Mesothelial cell of epicardium (in vitro differentiated cells): ENCODE measurements at regions not wholly inside any gene's neighbourhood (a gene's known extent, or its start where the extent isn't known, plus 50 kb on each side); places are given as distances from the start of the nearest gene placed in this dataset.
A peak's percentile ranks its signal among the peaks of the same experiment; 100 is the strongest.

Source experiments
- DNase-seq, 2 experiments: peaks; one replicate each; pipeline ENCODE4 v3.0.0; 2021; ENCODE audit warnings: low spot score in 2 of 2; ENCODE audit not compliant: unreplicated experiment in 2 of 2
- H3K27ac Mint-ChIP-seq: 2 replicates; pipeline ENCODE4 v1.8.0; 2021; ENCODE audit warnings: mixed read lengths
- H3K27me3 Mint-ChIP-seq: 2 replicates; pipeline ENCODE4 v1.8.0; 2021; ENCODE audit warnings: low read depth, mixed read lengths
- H3K36me3 Mint-ChIP-seq: 2 replicates; pipeline ENCODE4 v1.8.0; 2021; ENCODE audit warnings: mixed read lengths
- H3K4me1 Mint-ChIP-seq: 2 replicates; pipeline ENCODE4 v1.8.0; 2021; ENCODE audit warnings: mixed read lengths
- H3K4me3 Mint-ChIP-seq: 2 replicates; pipeline ENCODE4 v1.8.0; 2021; ENCODE audit warnings: mild to moderate bottlenecking, moderate library complexity, mixed read lengths
- H3K9me3 Mint-ChIP-seq: 2 replicates; pipeline ENCODE4 v1.8.0; 2021; ENCODE audit warnings: mixed read lengths
- CTCF ChIP-seq: fragments of 200-600 bp; sonication (generic); IDR thresholded peaks from one replicate; pipeline ENCODE4 v1.5.0; 2021; ENCODE audit warnings: antibody characterized with exemption; ENCODE audit not compliant: unreplicated experiment

- H3K9me3 Mint-ChIP-seq: peaks cover 31% of the 10 kb centered on the region
- peaks cover under 1% of the 10 kb centered on the region for H3K4me1 Mint-ChIP-seq
- peaks cover 14% of the 10 kb centered on the region for H3K36me3 Mint-ChIP-seq
- no peak for DNase-seq
- H3K27ac Mint-ChIP-seq: no peak overlapping the region
- TF ChIP-seq CTCF: no peak
- no peaks in the 10 kb centered on the region for H3K27me3 Mint-ChIP-seq
- H3K4me3 Mint-ChIP-seq: no peak overlapping the region
Observed at GRCh38 chr6:86730216-86730615, 207.1 kb upstream of the HTR1E start.

- Mint-ChIP-seq H3K27ac (no peak overlapping the region), H3K4me1 (peaks cover 13% of the 10 kb centered on the region), H3K4me3 (no peak overlapping the region), H3K27me3 (no peaks in the 10 kb centered on the region), H3K36me3 (peaks cover 14% of the 10 kb centered on the region), H3K9me3 (peaks cover 32% of the 10 kb centered on the region)
- TF ChIP-seq CTCF: no peak
- DNase-seq: no peak
Observed at GRCh38 chr6:86728976-86729375, 208.4 kb upstream of the HTR1E start.

- DNase-seq: no peak
- no peaks in the 10 kb centered on the region for H3K27me3 Mint-ChIP-seq
- peaks cover 36% of the 10 kb centered on the region for H3K4me1 Mint-ChIP-seq
- no peaks in the 10 kb centered on the region for H3K36me3 Mint-ChIP-seq
- no peak for TF ChIP-seq CTCF
- H3K9me3 Mint-ChIP-seq: peaks cover 6% of the 10 kb centered on the region
- H3K27ac Mint-ChIP-seq: peak overlapping the region; percentile 71
- no peak overlapping the region for H3K4me3 Mint-ChIP-seq
Observed at GRCh38 chr6:86724695-86725094, 212.6 kb upstream of the HTR1E start.

- Mint-ChIP-seq H3K36me3 (no peaks in the 10 kb centered on the region), H3K9me3 (peaks cover 13% of the 10 kb centered on the region), H3K27ac (peak overlapping the region; percentile 82), H3K4me1 (peaks cover 36% of the 10 kb centered on the region), H3K4me3 (no peak overlapping the region), H3K27me3 (no peaks in the 10 kb centered on the region)
- TF ChIP-seq CTCF: no peak
- DNase-seq: no peak
Observed at GRCh38 chr6:86723729-86724128, 213.6 kb upstream of the HTR1E start.

GRCh38 chr6:86723151-86723550 is 214.2 kb upstream of the HTR1E start:
- H3K36me3 Mint-ChIP-seq: no peaks in the 10 kb centered on the region
- H3K27me3 Mint-ChIP-seq: no peaks in the 10 kb centered on the region
- DNase-seq: no peak
- no peak overlapping the region for H3K4me3 Mint-ChIP-seq
- H3K9me3 Mint-ChIP-seq: peaks cover 14% of the 10 kb centered on the region
- TF ChIP-seq CTCF: no peak
- H3K27ac Mint-ChIP-seq: peak overlapping the region; percentile 82
- H3K4me1 Mint-ChIP-seq: peaks cover 36% of the 10 kb centered on the region

- no peak for TF ChIP-seq CTCF
- Mint-ChIP-seq H3K9me3 (peaks cover 20% of the 10 kb centered on the region), H3K36me3 (no peaks in the 10 kb centered on the region), H3K27me3 (no peaks in the 10 kb centered on the region), H3K4me1 (peaks cover 36% of the 10 kb centered on the region), H3K4me3 (no peak overlapping the region), H3K27ac (peak overlapping the region; percentile 43)
- DNase-seq: no peak
Observed at GRCh38 chr6:86722131-86722530, 215.2 kb upstream of the HTR1E start.
